ENCODE measurements at regions not wholly inside any gene's neighbourhood (a gene's known extent, or its start where the extent isn't known, plus 50 kb on each side); places are given as distances from the start of the nearest gene placed in this dataset.

DNA sequence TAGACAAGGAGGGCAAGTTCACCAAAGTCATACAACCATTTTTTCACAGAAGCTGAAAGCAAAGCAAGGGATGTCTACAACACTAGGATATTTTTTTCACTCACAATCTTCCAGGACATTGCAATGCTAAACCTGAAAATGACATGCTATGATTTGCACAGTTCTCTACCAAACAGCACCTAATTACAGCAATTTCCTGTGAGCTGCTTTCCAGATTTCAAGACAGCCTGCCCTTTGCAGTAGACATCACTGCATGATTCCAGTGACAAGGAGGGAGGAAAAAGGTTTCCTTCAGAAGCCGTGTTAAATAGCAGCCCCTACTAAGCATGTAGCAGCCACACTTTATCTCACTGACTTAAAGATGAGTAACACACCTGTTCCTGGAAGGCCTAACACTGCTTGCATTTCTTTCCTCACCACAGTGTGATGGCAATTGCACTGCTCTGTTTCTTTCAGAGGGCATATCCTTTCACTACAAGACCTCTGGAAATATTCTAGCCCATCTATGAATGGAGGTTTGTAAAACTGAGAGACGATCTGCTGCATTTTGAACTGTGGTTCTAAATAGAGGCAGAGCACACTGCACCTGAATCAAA, 97.1 kb downstream of the DUSP10 start:
- Mint-ChIP-seq H3K36me3 (ENCODE audit: low read depth) (no peaks in the 10 kb centered on the region), H3K4me1 (peaks cover 14% of the 10 kb centered on the region), H3K27me3 (ENCODE audit: low read depth) (peaks cover 4% of the 10 kb centered on the region), H3K27ac (peak overlapping the region in 1 of 3 experiments; percentile 56), H3K9me3 (no peaks in the 10 kb centered on the region), H3K4me3 (no peak overlapping the region)
- TF ChIP-seq, protein P1, sequence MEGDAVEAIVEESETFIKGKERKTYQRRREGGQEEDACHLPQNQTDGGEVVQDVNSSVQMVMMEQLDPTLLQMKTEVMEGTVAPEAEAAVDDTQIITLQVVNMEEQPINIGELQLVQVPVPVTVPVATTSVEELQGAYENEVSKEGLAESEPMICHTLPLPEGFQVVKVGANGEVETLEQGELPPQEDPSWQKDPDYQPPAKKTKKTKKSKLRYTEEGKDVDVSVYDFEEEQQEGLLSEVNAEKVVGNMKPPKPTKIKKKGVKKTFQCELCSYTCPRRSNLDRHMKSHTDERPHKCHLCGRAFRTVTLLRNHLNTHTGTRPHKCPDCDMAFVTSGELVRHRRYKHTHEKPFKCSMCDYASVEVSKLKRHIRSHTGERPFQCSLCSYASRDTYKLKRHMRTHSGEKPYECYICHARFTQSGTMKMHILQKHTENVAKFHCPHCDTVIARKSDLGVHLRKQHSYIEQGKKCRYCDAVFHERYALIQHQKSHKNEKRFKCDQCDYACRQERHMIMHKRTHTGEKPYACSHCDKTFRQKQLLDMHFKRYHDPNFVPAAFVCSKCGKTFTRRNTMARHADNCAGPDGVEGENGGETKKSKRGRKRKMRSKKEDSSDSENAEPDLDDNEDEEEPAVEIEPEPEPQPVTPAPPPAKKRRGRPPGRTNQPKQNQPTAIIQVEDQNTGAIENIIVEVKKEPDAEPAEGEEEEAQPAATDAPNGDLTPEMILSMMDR (IDR thresholded peaks at IDR 0.05; ENCODE audit: unreplicated experiment in 3 of 3), result no peak

DNA sequence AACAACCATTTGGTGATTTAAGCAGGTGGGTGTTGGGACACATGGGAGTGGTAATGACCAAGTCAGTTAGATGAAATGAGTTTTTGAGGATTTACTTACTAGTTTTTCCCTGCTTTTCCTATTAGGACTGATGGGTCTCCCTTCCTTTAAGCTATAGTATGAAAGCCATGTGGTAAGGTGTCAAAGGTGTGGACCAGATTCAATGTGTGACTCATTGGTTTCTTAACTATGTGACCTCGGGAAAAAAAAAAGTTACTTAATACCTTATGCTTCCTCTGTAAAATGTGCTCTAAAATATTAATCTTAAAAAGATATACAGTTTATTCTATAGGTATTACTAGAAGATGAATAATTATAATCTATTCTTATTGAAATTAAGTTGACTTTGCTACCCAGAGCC, 93.7 kb downstream of the DUSP10 start:
- Mint-ChIP-seq H3K27me3 (ENCODE audit: low read depth) (peaks cover 4% of the 10 kb centered on the region), H3K4me3 (no peak overlapping the region), H3K9me3 (no peaks in the 10 kb centered on the region), H3K36me3 (ENCODE audit: low read depth) (no peaks in the 10 kb centered on the region), H3K27ac (no peak overlapping the region), H3K4me1 (peaks cover 14% of the 10 kb centered on the region)
- TF ChIP-seq, protein P1 (IDR thresholded peaks at IDR 0.05; ENCODE audit: unreplicated experiment in 3 of 3), result no peak

All from nephron (organoid).